ENCODE measurements at regions not wholly inside any gene's neighbourhood (a gene's known extent, or its start where the extent isn't known, plus 50 kb on each side); places are given as distances from the start of the nearest gene placed in this dataset.

- TF ChIP-seq MYC (IDR thresholded peaks at IDR 0.05; ENCODE audit: low read depth, low read length), result no peak
- TF ChIP-seq POLR2A (IDR thresholded peaks at IDR 0.05; ENCODE audit: extremely low read depth, insufficient read length), result no peak
- TF ChIP-seq CTCF (IDR thresholded peaks at IDR 0.05; ENCODE audit: low read depth, low read length), result no peak
- TF ChIP-seq, protein P1, sequence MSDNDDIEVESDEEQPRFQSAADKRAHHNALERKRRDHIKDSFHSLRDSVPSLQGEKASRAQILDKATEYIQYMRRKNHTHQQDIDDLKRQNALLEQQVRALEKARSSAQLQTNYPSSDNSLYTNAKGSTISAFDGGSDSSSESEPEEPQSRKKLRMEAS (IDR thresholded peaks at IDR 0.05; ENCODE audit: low read depth, low read length), result no peak
- DNase-seq (ENCODE audit: low read depth), result no peak
- no peak overlapping the region for H3K4me3 ChIP-seq (ENCODE audit: low read depth, low read length)
Measured at GRCh38 chr6:170091639-170092579, 199.0 kb downstream of the DLL1 start.

- H3K4me3 ChIP-seq (ENCODE audit: low read depth, low read length), result no peak overlapping the region
- DNase-seq (ENCODE audit: low read depth), result no peak
- TF ChIP-seq CTCF (IDR thresholded peaks at IDR 0.05; ENCODE audit: low read depth, low read length), result no peak
- no peak for TF ChIP-seq POLR2A (IDR thresholded peaks at IDR 0.05; ENCODE audit: extremely low read depth, insufficient read length)
- TF ChIP-seq MYC (IDR thresholded peaks at IDR 0.05; ENCODE audit: low read depth, low read length), result no peak
- TF ChIP-seq, protein P1 (IDR thresholded peaks at IDR 0.05; ENCODE audit: low read depth, low read length), result no peak
Measured at GRCh38 chr6:170091000-170091638, 199.8 kb downstream of the DLL1 start.

DNA sequence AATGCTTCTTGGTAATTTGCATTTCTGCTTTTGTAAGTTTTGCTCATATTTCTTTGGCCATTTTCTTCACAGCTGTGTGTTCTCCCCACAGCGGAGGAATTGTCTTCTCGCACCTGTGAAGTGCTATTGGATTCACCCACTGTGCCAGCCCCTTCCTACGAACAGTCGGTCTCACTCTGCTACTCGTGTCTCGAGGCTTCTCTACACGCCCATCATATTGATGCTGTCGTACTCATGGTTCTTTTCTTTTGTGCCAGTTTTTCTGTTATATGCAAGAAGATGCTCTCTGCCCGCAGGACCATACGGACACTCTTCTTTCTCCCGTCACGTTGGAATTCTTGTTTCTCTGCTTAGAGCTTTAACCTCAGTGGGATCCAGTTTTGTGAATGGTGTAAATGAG is 200.3 kb downstream of the DLL1 start:
- TF ChIP-seq MYC (IDR thresholded peaks at IDR 0.05; ENCODE audit: low read depth, low read length) (no peak), POLR2A (IDR thresholded peaks at IDR 0.05; ENCODE audit: extremely low read depth, insufficient read length) (no peak), CTCF (IDR thresholded peaks at IDR 0.05; ENCODE audit: low read depth, low read length) (no peak)
- TF ChIP-seq, protein P1 (IDR thresholded peaks at IDR 0.05; ENCODE audit: low read depth, low read length), result no peak

GRCh38 chr6:170089963-170090362 is 200.9 kb downstream of the DLL1 start:
- peak overlapping the region; percentile 13 for H3K4me3 ChIP-seq (ENCODE audit: low read depth, low read length)

More for the DNA sequence above, 200.3 kb downstream of the DLL1 start:
- H3K4me3 ChIP-seq (ENCODE audit: low read depth, low read length), result no peak overlapping the region
- no peak for DNase-seq (ENCODE audit: low read depth)

GRCh38 chr6:170088582-170088955 is 202.3 kb downstream of the DLL1 start:
- DNase-seq (ENCODE audit: low read depth), result peak; percentile 90
- TF ChIP-seq, protein P1 (IDR thresholded peaks at IDR 0.05; ENCODE audit: low read depth, low read length), result peak; percentile 98
- TF ChIP-seq POLR2A (IDR thresholded peaks at IDR 0.05; ENCODE audit: extremely low read depth, insufficient read length), result no peak
- peak; percentile 84 for TF ChIP-seq MYC (IDR thresholded peaks at IDR 0.05; ENCODE audit: low read depth, low read length)
- no peak for TF ChIP-seq CTCF (IDR thresholded peaks at IDR 0.05; ENCODE audit: low read depth, low read length)
- H3K4me3 ChIP-seq (ENCODE audit: low read depth, low read length), result peak overlapping the region; percentile 77

More at GRCh38 chr6:170089963-170090362, 200.9 kb downstream of the DLL1 start:
- no peak for DNase-seq (ENCODE audit: low read depth)
- no peak for TF ChIP-seq POLR2A (IDR thresholded peaks at IDR 0.05; ENCODE audit: extremely low read depth, insufficient read length)
